Lower leg skin (tissue), 3 donors: ENCODE measurements at regions not wholly inside any gene's neighbourhood (a gene's known extent, or its start where the extent isn't known, plus 50 kb on each side); places are given as distances from the start of the nearest gene placed in this dataset.

Experiments
- CTCF ChIP-seq, 3 donors: fragments of 450-650 bp; IDR thresholded peaks; one replicate each; pipeline ENCODE4 v1.5.1; 2016; ENCODE audit warnings: antibody characterized with exemption in 3 of 3, mild to moderate bottlenecking in 3 of 3, moderate library complexity in 2 of 3
- POLR2A ChIP-seq, 2 donors: fragments of 450-650 bp; IDR thresholded peaks; one replicate each; pipeline ENCODE4 v1.6.1; 2016 to 2017; ENCODE audit warnings: antibody characterized with exemption in 2 of 2, mild to moderate bottlenecking in 1 of 2, moderate library complexity in 1 of 2

DNA sequence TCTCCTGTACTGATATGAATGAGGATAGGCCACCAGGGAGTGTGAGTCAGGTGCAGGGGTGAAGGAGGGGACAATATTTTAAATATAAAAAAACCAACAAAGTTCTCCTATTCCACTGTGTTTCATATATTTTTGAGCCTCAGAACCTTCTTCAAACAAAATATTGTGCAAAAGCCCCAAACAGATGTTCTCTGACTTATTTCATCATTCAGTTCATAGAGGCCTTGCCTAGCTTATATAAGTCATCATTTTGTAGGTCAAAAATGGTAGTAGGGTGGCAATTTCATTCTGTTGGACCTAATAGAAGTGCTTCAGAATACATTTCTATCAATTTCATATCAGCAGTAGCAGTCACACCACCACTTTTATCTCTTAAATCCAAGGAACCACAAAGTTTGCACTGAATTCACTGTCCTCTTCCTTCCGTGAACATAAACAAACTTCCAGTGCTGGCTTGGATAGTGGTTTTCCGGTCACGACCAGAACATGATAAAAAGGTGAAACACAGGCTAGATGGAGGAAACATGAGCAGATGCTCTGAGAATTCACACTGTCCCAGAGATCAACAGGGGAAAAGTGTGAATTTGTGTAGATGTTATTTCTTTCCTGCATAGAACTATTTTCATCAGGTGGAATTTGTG lies 99.1 kb downstream of the EN1 start:
- TF ChIP-seq CTCF (IDR thresholded peaks at IDR 0.05) (no peak), POLR2A (IDR thresholded peaks at IDR 0.05) (no peak)
